ENCODE measurements at regions not wholly inside any gene's neighbourhood (a gene's known extent, or its start where the extent isn't known, plus 50 kb on each side); places are given as distances from the start of the nearest gene placed in this dataset.

DNA sequence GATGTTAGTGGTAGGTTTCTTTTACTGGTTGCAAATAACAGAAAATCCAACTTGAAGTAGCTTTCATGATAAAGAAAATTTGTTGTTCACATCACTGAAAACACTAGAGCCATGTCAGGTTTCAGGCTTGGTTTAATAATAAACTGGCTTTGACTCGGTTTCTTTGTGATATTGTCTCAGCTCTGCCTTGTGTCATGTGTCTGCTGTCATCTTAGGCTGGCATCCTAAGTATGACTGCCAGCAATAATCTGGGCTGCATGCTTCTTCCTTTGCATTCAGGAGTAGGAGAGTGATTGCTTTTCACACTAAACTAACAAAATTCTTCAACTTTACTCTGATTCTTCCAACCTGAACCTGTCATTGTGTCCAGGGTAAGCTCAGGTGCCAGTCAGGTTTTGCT, 474.0 kb upstream of the B3GALT2 start:
- no peaks in the 10 kb centered on the region for H3K9me3 ChIP-seq (ENCODE audit: control insufficient read depth, low read length)
- no peaks in the 10 kb centered on the region for H3K36me3 ChIP-seq (ENCODE audit: control insufficient read depth, insufficient read depth, low read length)
- H3K4me3 ChIP-seq (ENCODE audit: insufficient read depth, low read depth, low read length, poor library complexity, severe bottlenecking): no peak overlapping the region
- H3K27ac ChIP-seq (ENCODE audit: insufficient read depth, low read length, poor library complexity, severe bottlenecking): no peak overlapping the region
- no peak for DNase-seq
- no peaks in the 10 kb centered on the region for H3K27me3 ChIP-seq (replicated peaks; ENCODE audit: control insufficient read depth, insufficient read depth, low read length, poor library complexity, severe bottlenecking)
- no peaks in the 10 kb centered on the region for H3K4me1 ChIP-seq (ENCODE audit: control insufficient read depth, insufficient read depth, low read length, poor library complexity, severe bottlenecking)

DNA sequence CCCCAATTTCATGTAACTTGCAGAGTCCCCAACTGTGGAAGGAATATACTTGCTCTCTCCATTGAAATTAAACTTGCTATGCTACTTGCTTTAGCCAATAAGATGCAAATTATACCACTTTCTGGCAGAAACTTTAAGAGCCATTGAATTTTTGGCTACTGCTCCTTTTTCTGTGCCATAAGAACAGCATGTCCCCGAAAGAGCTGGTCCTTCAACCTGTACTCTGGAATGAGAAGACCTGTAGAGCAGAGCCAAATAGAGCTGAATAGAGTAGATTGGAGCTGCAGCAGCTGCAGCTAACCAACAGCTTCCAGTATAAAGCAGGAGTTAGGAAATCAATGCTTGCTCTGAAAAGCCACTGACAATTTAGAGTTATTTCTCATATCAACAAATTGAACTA, 472.3 kb upstream of the B3GALT2 start:
- no peak for DNase-seq
- H3K27ac ChIP-seq (ENCODE audit: insufficient read depth, low read length, poor library complexity, severe bottlenecking): no peak overlapping the region
- no peaks in the 10 kb centered on the region for H3K27me3 ChIP-seq (replicated peaks; ENCODE audit: control insufficient read depth, insufficient read depth, low read length, poor library complexity, severe bottlenecking)
- no peaks in the 10 kb centered on the region for H3K36me3 ChIP-seq (ENCODE audit: control insufficient read depth, insufficient read depth, low read length)
- no peak overlapping the region for H3K4me3 ChIP-seq (ENCODE audit: insufficient read depth, low read depth, low read length, poor library complexity, severe bottlenecking)
- H3K9me3 ChIP-seq (ENCODE audit: control insufficient read depth, low read length): no peaks in the 10 kb centered on the region
- H3K4me1 ChIP-seq (ENCODE audit: control insufficient read depth, insufficient read depth, low read length, poor library complexity, severe bottlenecking): no peaks in the 10 kb centered on the region

DNA sequence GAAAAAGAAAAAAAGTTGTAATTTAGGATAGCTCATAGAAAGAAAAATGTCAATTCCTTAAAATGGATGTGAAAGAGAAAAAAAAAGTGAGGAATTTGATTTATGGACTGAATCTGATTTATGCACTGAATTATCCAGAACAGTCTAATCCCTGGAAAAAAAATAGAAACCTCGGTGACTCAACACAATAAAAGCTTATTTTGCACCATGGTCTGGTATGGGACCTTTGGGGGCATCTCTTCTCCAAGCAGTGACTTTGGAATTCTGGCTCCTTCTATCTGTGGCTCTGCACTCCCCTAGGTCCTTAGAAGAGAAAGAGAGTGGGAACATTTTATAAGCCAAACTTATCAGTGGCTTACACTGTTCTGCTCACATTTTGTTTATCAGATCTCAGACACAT, 471.7 kb upstream of the B3GALT2 start:
- no peak for DNase-seq
- Histone ChIP-seq H3K9me3 (ENCODE audit: control insufficient read depth, low read length) (no peaks in the 10 kb centered on the region), H3K27ac (ENCODE audit: insufficient read depth, low read length, poor library complexity, severe bottlenecking) (no peak overlapping the region), H3K4me3 (ENCODE audit: insufficient read depth, low read depth, low read length, poor library complexity, severe bottlenecking) (no peak overlapping the region), H3K4me1 (ENCODE audit: control insufficient read depth, insufficient read depth, low read length, poor library complexity, severe bottlenecking) (no peaks in the 10 kb centered on the region), H3K36me3 (ENCODE audit: control insufficient read depth, insufficient read depth, low read length) (no peaks in the 10 kb centered on the region), H3K27me3 (replicated peaks; ENCODE audit: control insufficient read depth, insufficient read depth, low read length, poor library complexity, severe bottlenecking) (no peaks in the 10 kb centered on the region)

DNA sequence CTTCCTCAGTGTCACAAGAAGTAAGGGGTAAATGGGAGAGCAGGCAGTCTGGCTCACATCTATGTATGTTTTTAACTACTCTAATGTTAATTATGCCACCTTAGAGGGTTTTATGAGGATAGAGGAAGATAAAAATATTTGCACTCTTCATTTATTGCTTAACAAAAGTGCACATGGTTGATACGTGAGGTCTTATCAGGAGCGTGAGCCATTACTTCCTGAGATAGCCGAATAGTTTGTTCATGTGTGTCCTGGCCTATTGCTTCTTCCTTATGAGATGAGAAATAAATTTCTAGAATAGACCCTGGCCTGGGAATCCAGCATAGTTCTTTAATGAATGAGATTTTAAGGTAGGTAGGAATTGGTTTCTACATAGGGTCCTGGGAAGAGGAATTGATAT, 471.1 kb upstream of the B3GALT2 start:
- Histone ChIP-seq H3K36me3 (ENCODE audit: control insufficient read depth, insufficient read depth, low read length) (no peaks in the 10 kb centered on the region), H3K9me3 (ENCODE audit: control insufficient read depth, low read length) (no peaks in the 10 kb centered on the region), H3K4me1 (ENCODE audit: control insufficient read depth, insufficient read depth, low read length, poor library complexity, severe bottlenecking) (no peaks in the 10 kb centered on the region), H3K27me3 (replicated peaks; ENCODE audit: control insufficient read depth, insufficient read depth, low read length, poor library complexity, severe bottlenecking) (no peaks in the 10 kb centered on the region), H3K4me3 (ENCODE audit: insufficient read depth, low read depth, low read length, poor library complexity, severe bottlenecking) (no peak overlapping the region), H3K27ac (ENCODE audit: insufficient read depth, low read length, poor library complexity, severe bottlenecking) (no peak overlapping the region)
- DNase-seq: no peak

DNA sequence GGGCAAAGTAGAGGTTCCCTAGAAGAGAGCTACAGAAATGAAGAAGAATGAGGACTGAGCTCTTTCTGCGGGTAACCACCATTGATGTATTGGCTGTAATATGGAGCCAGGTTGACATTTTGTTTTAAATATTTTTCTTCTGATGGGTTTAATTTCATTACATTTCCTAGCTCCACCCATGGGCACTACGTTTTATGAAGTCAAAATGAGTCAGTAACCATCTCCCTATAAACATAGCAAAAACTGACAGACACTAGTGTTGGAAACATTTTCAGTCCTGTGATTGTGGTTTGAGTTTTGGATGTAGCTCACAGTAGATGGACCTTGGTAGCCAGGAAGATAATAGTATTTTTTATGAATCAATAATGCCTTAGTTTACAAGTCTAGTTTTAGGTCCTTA, 470.4 kb upstream of the B3GALT2 start:
- Histone ChIP-seq H3K4me3 (ENCODE audit: insufficient read depth, low read depth, low read length, poor library complexity, severe bottlenecking) (no peak overlapping the region), H3K36me3 (ENCODE audit: control insufficient read depth, insufficient read depth, low read length) (no peaks in the 10 kb centered on the region), H3K27ac (ENCODE audit: insufficient read depth, low read length, poor library complexity, severe bottlenecking) (no peak overlapping the region), H3K27me3 (replicated peaks; ENCODE audit: control insufficient read depth, insufficient read depth, low read length, poor library complexity, severe bottlenecking) (no peaks in the 10 kb centered on the region), H3K4me1 (ENCODE audit: control insufficient read depth, insufficient read depth, low read length, poor library complexity, severe bottlenecking) (no peaks in the 10 kb centered on the region), H3K9me3 (ENCODE audit: control insufficient read depth, low read length) (no peaks in the 10 kb centered on the region)
- DNase-seq: no peak

DNA sequence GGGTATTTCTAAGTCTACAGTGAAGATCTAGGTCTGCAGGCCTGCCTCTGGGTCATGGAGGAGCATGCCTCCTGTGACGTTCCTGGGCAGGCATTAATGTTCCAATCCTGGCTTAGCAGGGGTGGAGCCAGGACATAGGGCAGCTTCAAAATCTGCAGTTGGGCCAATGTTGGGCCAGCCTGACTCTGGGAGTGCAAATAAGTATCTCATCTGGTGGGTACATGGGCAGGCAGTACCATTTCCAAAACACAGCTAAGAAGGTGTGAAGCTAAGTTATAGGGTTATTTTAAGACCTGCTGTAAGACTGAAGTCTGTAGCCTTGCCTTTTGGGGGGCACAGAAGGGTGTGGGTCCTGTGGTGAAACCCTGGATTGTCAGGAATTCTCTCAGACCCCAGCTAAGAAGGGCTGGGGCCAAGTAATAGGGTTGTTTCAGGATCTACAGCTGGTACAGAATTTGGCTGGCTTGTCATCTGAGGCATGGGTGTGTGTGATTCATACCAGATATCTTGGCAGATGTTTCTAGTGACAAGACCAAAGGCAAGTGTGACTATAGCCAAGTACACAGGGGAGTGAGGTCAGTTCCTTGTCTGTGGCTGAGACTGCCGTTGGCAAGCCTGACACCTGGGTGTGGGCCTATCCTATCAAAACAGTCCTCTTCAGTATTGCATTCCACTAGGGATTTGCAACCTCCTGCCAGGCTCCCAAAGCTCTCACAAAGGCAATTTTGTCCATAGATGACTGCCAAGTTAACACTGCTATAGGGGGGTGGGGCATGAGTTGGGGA, 468.7 kb upstream of the B3GALT2 start:
- no peaks in the 10 kb centered on the region for H3K4me1 ChIP-seq (ENCODE audit: control insufficient read depth, insufficient read depth, low read length, poor library complexity, severe bottlenecking)

DNA sequence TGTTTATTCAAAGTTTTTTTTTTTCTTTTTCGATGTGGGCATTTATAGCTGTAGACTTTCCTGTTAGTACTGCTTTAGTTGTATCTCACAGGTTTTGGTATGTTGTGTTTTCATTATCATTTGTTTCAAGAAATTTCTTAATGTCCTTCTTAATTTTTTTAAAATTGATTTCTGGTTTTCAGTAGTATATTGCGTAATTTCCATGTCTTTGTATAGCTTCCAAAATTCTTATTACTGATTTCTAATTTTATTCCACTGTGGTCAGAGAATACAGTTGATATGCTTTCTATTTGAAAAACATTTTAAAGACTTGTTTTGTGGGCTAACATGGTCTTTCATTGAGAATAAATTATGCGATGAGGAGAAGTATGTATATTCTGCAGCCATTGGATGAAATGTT, 463.2 kb upstream of the B3GALT2 start:
- H3K27me3 ChIP-seq (replicated peaks; ENCODE audit: control insufficient read depth, insufficient read depth, low read length, poor library complexity, severe bottlenecking): no peaks in the 10 kb centered on the region
- H3K4me1 ChIP-seq (ENCODE audit: control insufficient read depth, insufficient read depth, low read length, poor library complexity, severe bottlenecking): peaks cover 3% of the 10 kb centered on the region
- no peak for DNase-seq
- no peaks in the 10 kb centered on the region for H3K9me3 ChIP-seq (ENCODE audit: control insufficient read depth, low read length)
- no peaks in the 10 kb centered on the region for H3K36me3 ChIP-seq (ENCODE audit: control insufficient read depth, insufficient read depth, low read length)
- H3K27ac ChIP-seq (ENCODE audit: insufficient read depth, low read length, poor library complexity, severe bottlenecking): no peak overlapping the region
- H3K4me3 ChIP-seq (ENCODE audit: insufficient read depth, low read depth, low read length, poor library complexity, severe bottlenecking): no peak overlapping the region

More for the DNA sequence above, 468.7 kb upstream of the B3GALT2 start:
- no peaks in the 10 kb centered on the region for H3K9me3 ChIP-seq (ENCODE audit: control insufficient read depth, low read length)
- H3K27ac ChIP-seq (ENCODE audit: insufficient read depth, low read length, poor library complexity, severe bottlenecking): no peak overlapping the region
- H3K4me3 ChIP-seq (ENCODE audit: insufficient read depth, low read depth, low read length, poor library complexity, severe bottlenecking): no peak overlapping the region
- H3K36me3 ChIP-seq (ENCODE audit: control insufficient read depth, insufficient read depth, low read length): no peaks in the 10 kb centered on the region
- H3K27me3 ChIP-seq (replicated peaks; ENCODE audit: control insufficient read depth, insufficient read depth, low read length, poor library complexity, severe bottlenecking): no peaks in the 10 kb centered on the region
- no peak for DNase-seq

DNA sequence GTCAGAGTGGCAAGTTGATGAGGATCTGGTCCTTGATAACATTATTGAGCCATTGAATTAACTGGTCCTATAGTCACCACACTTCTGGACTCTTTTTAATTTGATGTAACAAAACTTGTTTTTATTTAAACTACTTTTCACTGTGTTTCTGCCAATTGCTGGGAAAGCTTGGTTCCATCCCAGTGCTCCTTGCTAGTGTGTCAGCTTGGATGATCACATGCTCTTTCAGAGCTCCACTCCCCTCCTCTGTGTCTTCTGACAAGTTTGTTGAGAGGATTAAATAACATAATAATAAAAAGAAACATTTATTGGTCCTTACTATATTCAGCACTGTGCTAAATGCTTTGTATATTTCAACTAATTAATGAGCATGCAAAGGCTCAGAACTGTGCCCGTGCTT, 448.5 kb upstream of the B3GALT2 start:
- Histone ChIP-seq H3K4me1 (ENCODE audit: control insufficient read depth, insufficient read depth, low read length, poor library complexity, severe bottlenecking) (peaks cover 8% of the 10 kb centered on the region), H3K27me3 (replicated peaks; ENCODE audit: control insufficient read depth, insufficient read depth, low read length, poor library complexity, severe bottlenecking) (no peaks in the 10 kb centered on the region), H3K27ac (ENCODE audit: insufficient read depth, low read length, poor library complexity, severe bottlenecking) (no peak overlapping the region), H3K4me3 (ENCODE audit: insufficient read depth, low read depth, low read length, poor library complexity, severe bottlenecking) (no peak overlapping the region), H3K36me3 (ENCODE audit: control insufficient read depth, insufficient read depth, low read length) (no peaks in the 10 kb centered on the region), H3K9me3 (ENCODE audit: control insufficient read depth, low read length) (no peaks in the 10 kb centered on the region)
- DNase-seq: no peak

DNA sequence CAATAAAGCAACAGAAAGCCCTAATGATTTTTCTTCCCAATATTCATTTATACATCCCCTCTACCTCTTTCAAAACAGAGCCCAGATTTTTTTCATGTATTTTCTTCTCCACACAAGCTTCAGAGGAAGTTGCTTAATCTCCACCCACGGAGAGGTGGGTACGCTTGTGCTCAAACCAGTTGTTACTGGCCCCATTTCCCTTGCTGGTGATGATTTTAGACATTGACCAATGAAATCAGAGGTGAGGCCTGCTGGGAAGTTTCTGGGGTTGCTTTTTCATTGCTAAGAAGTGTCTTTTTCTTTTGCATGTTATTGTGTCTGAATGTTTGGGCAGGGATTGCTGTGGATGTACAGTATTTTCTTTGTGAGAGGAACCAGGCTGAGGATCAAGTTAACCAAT, 448.1 kb upstream of the B3GALT2 start:
- Histone ChIP-seq H3K27me3 (replicated peaks; ENCODE audit: control insufficient read depth, insufficient read depth, low read length, poor library complexity, severe bottlenecking) (no peaks in the 10 kb centered on the region), H3K9me3 (ENCODE audit: control insufficient read depth, low read length) (no peaks in the 10 kb centered on the region), H3K4me3 (ENCODE audit: insufficient read depth, low read depth, low read length, poor library complexity, severe bottlenecking) (no peak overlapping the region), H3K36me3 (ENCODE audit: control insufficient read depth, insufficient read depth, low read length) (no peaks in the 10 kb centered on the region), H3K4me1 (ENCODE audit: control insufficient read depth, insufficient read depth, low read length, poor library complexity, severe bottlenecking) (peaks cover 8% of the 10 kb centered on the region), H3K27ac (ENCODE audit: insufficient read depth, low read length, poor library complexity, severe bottlenecking) (no peak overlapping the region)
- peak in 1 of 3 donors; percentile 5 for DNase-seq

DNA sequence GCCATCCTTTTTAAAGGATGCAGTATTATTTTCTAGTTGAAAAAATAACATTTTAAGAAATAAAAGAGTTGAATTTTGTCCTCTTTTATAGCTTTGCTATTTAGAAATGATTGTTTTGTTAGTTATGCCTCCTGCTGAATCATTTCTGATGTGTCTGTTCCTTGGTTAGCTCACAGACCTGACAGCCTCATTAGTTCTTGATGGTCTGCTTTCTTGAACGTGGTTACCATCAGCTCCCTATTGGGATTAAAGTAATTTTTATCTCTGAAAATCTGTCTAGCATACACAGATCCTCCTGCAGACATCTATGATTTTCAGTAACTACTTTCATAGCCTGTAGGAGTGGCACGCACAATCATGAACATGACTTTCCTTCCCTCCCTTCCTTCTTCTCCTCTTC, 447.6 kb upstream of the B3GALT2 start:
- DNase-seq: no peak
- Histone ChIP-seq H3K27me3 (replicated peaks; ENCODE audit: control insufficient read depth, insufficient read depth, low read length, poor library complexity, severe bottlenecking) (no peaks in the 10 kb centered on the region), H3K9me3 (ENCODE audit: control insufficient read depth, low read length) (no peaks in the 10 kb centered on the region), H3K4me3 (ENCODE audit: insufficient read depth, low read depth, low read length, poor library complexity, severe bottlenecking) (no peak overlapping the region), H3K4me1 (ENCODE audit: control insufficient read depth, insufficient read depth, low read length, poor library complexity, severe bottlenecking) (peaks cover 8% of the 10 kb centered on the region), H3K27ac (ENCODE audit: insufficient read depth, low read length, poor library complexity, severe bottlenecking) (no peak overlapping the region), H3K36me3 (ENCODE audit: control insufficient read depth, insufficient read depth, low read length) (no peaks in the 10 kb centered on the region)
